Astrocyte of the cerebellum (primary cell): ENCODE measurements at regions not wholly inside any gene's neighbourhood (a gene's known extent, or its start where the extent isn't known, plus 50 kb on each side); places are given as distances from the start of the nearest gene placed in this dataset.

Experiments
- DNase-seq: peaks from one replicate; pipeline ENCODE4 v3.0.0-alpha.2; 2011; ENCODE audit warnings: low read depth
- H3K4me3 ChIP-seq: 2 replicates; pipeline ENCODE4 v1.5.1; 2011; ENCODE audit warnings: mild to moderate bottlenecking, low read depth, low read length, moderate library complexity
- in situ Hi-C: cut with HindIII; loops from 2 replicates; pipeline ENCODE4 v1.10.0; 2017; ENCODE audit warnings: low sequenced_read_pairs
- TF ChIP-seq, protein P1 (sequence below): IDR thresholded peaks from 2 replicates; pipeline ENCODE4 v1.5.1; 2012; ENCODE audit warnings: low read length, low read depth, moderate library complexity, mild to moderate bottlenecking; ENCODE audit errors: missing control alignments

DNA sequence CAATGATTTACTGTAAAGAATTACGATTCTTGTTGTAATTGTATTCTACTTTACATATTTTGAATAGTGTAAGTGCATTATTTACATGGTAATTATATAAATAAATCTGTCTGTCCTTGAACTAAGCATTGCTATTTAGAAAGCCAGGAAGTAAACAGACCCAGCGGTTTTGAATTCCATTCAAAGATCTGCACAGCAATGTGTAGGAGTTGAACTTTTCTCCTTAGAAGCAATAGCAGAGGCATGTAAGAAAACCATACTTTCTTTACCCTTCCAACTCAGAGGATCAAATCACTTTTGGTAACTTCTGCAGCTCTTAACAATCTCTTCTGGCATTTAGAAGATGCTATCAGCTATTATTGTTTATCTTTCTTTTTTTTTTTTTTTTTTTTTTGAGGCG is 109.2 kb upstream of the VRK2 start:
- no peak for DNase-seq
- in situ Hi-C loops: no loop called here
- no peak overlapping the region for H3K4me3 ChIP-seq
- TF ChIP-seq, protein P1, sequence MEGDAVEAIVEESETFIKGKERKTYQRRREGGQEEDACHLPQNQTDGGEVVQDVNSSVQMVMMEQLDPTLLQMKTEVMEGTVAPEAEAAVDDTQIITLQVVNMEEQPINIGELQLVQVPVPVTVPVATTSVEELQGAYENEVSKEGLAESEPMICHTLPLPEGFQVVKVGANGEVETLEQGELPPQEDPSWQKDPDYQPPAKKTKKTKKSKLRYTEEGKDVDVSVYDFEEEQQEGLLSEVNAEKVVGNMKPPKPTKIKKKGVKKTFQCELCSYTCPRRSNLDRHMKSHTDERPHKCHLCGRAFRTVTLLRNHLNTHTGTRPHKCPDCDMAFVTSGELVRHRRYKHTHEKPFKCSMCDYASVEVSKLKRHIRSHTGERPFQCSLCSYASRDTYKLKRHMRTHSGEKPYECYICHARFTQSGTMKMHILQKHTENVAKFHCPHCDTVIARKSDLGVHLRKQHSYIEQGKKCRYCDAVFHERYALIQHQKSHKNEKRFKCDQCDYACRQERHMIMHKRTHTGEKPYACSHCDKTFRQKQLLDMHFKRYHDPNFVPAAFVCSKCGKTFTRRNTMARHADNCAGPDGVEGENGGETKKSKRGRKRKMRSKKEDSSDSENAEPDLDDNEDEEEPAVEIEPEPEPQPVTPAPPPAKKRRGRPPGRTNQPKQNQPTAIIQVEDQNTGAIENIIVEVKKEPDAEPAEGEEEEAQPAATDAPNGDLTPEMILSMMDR: no peak

DNA sequence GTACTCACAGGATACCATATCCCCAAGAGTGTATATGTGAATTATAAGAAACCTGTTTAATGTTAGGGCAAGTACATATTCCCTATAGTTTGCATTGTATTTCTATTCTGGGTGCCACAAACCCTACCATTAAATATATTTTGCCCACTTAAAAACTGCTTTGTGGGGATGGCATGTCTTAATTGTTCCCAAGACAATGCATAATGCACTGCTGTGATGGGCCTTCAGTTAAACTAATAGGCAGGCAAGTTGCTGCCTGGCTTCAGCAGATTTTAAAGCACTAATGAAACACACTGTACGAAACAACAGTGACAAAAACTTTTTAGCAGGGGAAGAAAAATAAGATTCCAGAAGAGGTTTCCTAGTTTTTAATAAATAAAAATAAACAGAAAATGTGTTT is 104.8 kb upstream of the VRK2 start:
- TF ChIP-seq, protein P1: no peak
- no peak for DNase-seq
- in situ Hi-C loops: no loop called here
- H3K4me3 ChIP-seq: no peak overlapping the region

DNA sequence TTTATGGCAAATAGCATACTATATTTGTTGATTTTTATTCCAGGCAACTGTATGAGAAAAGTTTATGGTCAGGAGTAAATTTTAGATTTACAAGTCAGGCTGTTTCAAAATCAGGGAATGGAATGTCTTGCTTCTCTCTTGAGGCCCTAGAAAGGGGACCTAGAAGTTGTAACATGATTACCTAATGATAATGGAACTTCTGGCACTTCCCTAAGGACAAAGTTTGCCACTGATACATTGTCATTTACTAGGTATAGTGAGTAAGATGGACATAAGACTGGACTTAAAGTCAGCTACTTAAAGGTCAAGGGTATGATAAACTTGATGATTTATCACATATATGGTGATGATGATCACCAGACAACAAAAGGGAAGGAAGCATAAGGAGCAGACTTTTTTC is 103.3 kb upstream of the VRK2 start:
- no peak for DNase-seq
- in situ Hi-C loops: no loop called here
- H3K4me3 ChIP-seq: no peak overlapping the region
- TF ChIP-seq, protein P1: no peak

DNA sequence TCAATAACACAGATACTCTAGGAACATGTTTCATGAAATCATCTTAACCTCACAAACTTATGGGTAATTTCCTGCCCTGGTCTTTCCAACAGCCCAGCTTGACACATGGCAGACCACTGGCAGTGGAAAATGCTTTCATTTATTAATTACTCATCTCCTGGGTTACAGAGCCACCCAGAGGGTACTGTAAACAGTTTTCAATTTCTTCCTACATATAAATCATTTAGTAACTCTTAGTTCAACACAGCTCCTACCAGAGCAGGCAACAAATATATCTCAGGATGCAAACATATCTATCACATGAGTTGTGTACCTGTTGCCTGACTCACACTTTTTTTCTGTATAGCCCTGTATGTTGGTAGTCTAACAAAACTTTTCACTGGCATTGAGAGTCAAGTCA is 99.2 kb upstream of the VRK2 start:
- in situ Hi-C loops: no loop called here
- H3K4me3 ChIP-seq: no peak overlapping the region
- no peak for DNase-seq
- TF ChIP-seq, protein P1: no peak

DNA sequence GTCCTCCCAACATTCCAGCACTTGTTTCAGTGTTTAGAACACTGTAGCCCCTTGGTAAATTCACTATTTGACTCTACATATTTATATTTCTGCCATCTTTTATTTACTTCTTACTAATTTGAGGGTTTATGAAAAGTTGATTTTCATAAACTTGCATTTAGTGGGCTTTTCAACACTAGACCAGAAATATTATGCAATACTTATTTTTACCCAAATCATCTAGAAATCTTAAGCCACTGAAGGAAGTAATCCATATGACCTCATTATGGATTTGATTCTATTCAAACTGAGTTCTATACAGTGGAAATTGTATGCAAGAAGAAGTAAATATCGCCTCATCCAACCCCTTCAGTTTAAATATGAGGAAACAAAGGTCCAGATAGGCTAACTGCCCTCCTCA is 92.6 kb upstream of the VRK2 start:
- in situ Hi-C loops: no loop called here
- H3K4me3 ChIP-seq: no peak overlapping the region
- DNase-seq: no peak
- TF ChIP-seq, protein P1: no peak

DNA sequence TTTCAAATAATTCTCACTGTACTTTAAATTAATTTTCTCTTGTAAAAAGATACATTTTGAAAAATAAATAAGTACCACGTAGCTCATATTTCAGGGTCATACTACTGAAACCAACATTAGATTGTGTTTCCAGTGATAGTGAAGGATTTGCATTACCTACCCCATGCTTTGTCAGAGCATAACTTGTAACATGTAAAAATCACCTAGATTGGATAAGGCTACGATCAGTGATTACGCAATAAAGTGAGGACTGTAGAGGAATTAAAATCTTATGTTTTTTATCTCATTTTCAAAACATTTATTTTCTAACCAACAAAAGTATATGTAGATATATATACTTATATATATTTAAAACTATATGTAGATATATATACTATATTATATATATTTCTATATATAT is 89.4 kb upstream of the VRK2 start:
- in situ Hi-C loops: no loop called here
- DNase-seq: no peak
- H3K4me3 ChIP-seq: no peak overlapping the region
- TF ChIP-seq, protein P1: no peak

DNA sequence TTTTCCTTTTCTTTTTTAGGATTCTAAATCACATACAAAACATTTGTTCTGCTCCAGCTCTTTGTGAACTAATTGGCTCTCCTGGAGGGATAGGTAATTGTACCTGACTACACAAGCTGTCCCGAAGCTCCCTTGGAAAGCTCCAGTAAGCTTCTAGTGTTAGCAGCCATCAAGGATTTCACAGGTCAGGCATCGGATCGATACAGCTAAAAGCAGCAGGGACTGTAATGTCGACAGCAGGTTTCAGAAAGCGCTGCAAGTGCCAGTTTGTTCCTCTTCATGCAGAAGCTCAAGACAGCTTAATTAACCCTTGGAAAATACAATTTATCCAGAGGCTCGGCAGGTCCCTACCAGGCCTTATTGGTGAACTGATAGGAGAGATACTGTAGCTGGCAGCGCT is 87.2 kb upstream of the VRK2 start:
- TF ChIP-seq, protein P1: no peak
- no peak for DNase-seq
- no peak overlapping the region for H3K4me3 ChIP-seq
- in situ Hi-C loops: no loop called here
